ENCODE measurements at regions not wholly inside any gene's neighbourhood (a gene's known extent, or its start where the extent isn't known, plus 50 kb on each side); places are given as distances from the start of the nearest gene placed in this dataset.

- no peak overlapping the region for H3K4me3 ChIP-seq (ENCODE audit: severe bottlenecking)
- ATAC-seq (ENCODE audit: low read depth) (no peak), DNase-seq (ENCODE audit: low spot score) (no peak)
- H3K36me3 ChIP-seq (ENCODE audit: low read depth): no peaks in the 10 kb centered on the region
- no peaks in the 10 kb centered on the region for H3K9me3 ChIP-seq (ENCODE audit: severe bottlenecking)
- no peaks in the 10 kb centered on the region for H3K4me1 ChIP-seq (ENCODE audit: insufficient read depth, poor library complexity, severe bottlenecking)
- no peaks in the 10 kb centered on the region for H3K27me3 ChIP-seq (ENCODE audit: insufficient read depth, poor library complexity, severe bottlenecking)
- H3K27ac ChIP-seq (ENCODE audit: poor library complexity, severe bottlenecking): no peak overlapping the region
- no peak for TF ChIP-seq CTCF (IDR thresholded peaks at IDR 0.05; ENCODE audit: poor library complexity, severe bottlenecking)
Observed at GRCh38 chr2:78023356-78023755, 501.2 kb upstream of the LRRTM4 start.

GRCh38 chr2:78024996-78025395 lies 502.8 kb upstream of the LRRTM4 start:
- Histone ChIP-seq H3K9me3 (ENCODE audit: severe bottlenecking) (no peaks in the 10 kb centered on the region), H3K36me3 (ENCODE audit: low read depth) (no peaks in the 10 kb centered on the region), H3K4me3 (ENCODE audit: severe bottlenecking) (no peak overlapping the region), H3K27me3 (ENCODE audit: insufficient read depth, poor library complexity, severe bottlenecking) (no peaks in the 10 kb centered on the region), H3K4me1 (ENCODE audit: insufficient read depth, poor library complexity, severe bottlenecking) (no peaks in the 10 kb centered on the region), H3K27ac (ENCODE audit: poor library complexity, severe bottlenecking) (no peak overlapping the region)
- DNase-seq (ENCODE audit: low spot score): no peak
- no peak for TF ChIP-seq CTCF (IDR thresholded peaks at IDR 0.05; ENCODE audit: poor library complexity, severe bottlenecking)
- no peak for ATAC-seq (ENCODE audit: low read depth)

GRCh38 chr2:78029392-78029995 lies 507.3 kb upstream of the LRRTM4 start:
- Histone ChIP-seq H3K9me3 (ENCODE audit: severe bottlenecking) (no peaks in the 10 kb centered on the region), H3K27me3 (ENCODE audit: insufficient read depth, poor library complexity, severe bottlenecking) (no peaks in the 10 kb centered on the region), H3K36me3 (ENCODE audit: low read depth) (no peaks in the 10 kb centered on the region), H3K27ac (ENCODE audit: poor library complexity, severe bottlenecking) (no peak overlapping the region), H3K4me3 (ENCODE audit: severe bottlenecking) (no peak overlapping the region), H3K4me1 (ENCODE audit: insufficient read depth, poor library complexity, severe bottlenecking) (no peaks in the 10 kb centered on the region)
- no peak for ATAC-seq (ENCODE audit: low read depth)
- no peak for TF ChIP-seq CTCF (IDR thresholded peaks at IDR 0.05; ENCODE audit: poor library complexity, severe bottlenecking)
- no peak for DNase-seq (ENCODE audit: low spot score)

GRCh38 chr2:78034706-78035105 lies 512.5 kb upstream of the LRRTM4 start:
- DNase-seq (ENCODE audit: low spot score): no peak
- TF ChIP-seq CTCF (IDR thresholded peaks at IDR 0.05; ENCODE audit: poor library complexity, severe bottlenecking): no peak
- Histone ChIP-seq H3K27ac (ENCODE audit: poor library complexity, severe bottlenecking) (no peak overlapping the region), H3K27me3 (ENCODE audit: insufficient read depth, poor library complexity, severe bottlenecking) (no peaks in the 10 kb centered on the region), H3K36me3 (ENCODE audit: low read depth) (no peaks in the 10 kb centered on the region), H3K9me3 (ENCODE audit: severe bottlenecking) (no peaks in the 10 kb centered on the region), H3K4me3 (ENCODE audit: severe bottlenecking) (no peak overlapping the region), H3K4me1 (ENCODE audit: insufficient read depth, poor library complexity, severe bottlenecking) (no peaks in the 10 kb centered on the region)
- ATAC-seq (ENCODE audit: low read depth): no peak

GRCh38 chr2:78035804-78036203 lies 513.6 kb upstream of the LRRTM4 start:
- H3K27ac ChIP-seq (ENCODE audit: poor library complexity, severe bottlenecking): no peak overlapping the region
- TF ChIP-seq CTCF (IDR thresholded peaks at IDR 0.05; ENCODE audit: poor library complexity, severe bottlenecking): no peak
- H3K36me3 ChIP-seq (ENCODE audit: low read depth): no peaks in the 10 kb centered on the region
- H3K9me3 ChIP-seq (ENCODE audit: severe bottlenecking): no peaks in the 10 kb centered on the region
- DNase-seq (ENCODE audit: low spot score) (no peak), ATAC-seq (ENCODE audit: low read depth) (no peak)
- H3K4me1 ChIP-seq (ENCODE audit: insufficient read depth, poor library complexity, severe bottlenecking): no peaks in the 10 kb centered on the region
- no peak overlapping the region for H3K4me3 ChIP-seq (ENCODE audit: severe bottlenecking)
- H3K27me3 ChIP-seq (ENCODE audit: insufficient read depth, poor library complexity, severe bottlenecking): no peaks in the 10 kb centered on the region
